Right cardiac atrium (tissue), 5 donors: ENCODE measurements at regions not wholly inside any gene's neighbourhood (a gene's known extent, or its start where the extent isn't known, plus 50 kb on each side); places are given as distances from the start of the nearest gene placed in this dataset.

ENCODE experiments used
- ATAC-seq, 2 donors: fragments of 200-7000 bp; cut with Tn5 transposase; one replicate each; pipeline versions ENCODE4 v1.8.0 to v1.9.1; 2020; ENCODE audit warnings: moderate library complexity in 2 of 2, mild to moderate bottlenecking in 1 of 2
- DNase-seq, 3 donors: peaks; one replicate each; pipeline ENCODE4 v3.0.0-alpha.2; 2020
- H3K27ac ChIP-seq: one replicate; pipeline ENCODE4 v1.5.1; 2013; ENCODE audit warnings: mild to moderate bottlenecking, low read length, control low read depth, moderate library complexity
- H3K27me3 ChIP-seq: one replicate; pipeline ENCODE4 v1.6.1; 2013; ENCODE audit not compliant: control insufficient read depth, insufficient read depth
- H3K4me1 ChIP-seq: one replicate; pipeline ENCODE4 v1.6.1; 2013; ENCODE audit warnings: low read length; ENCODE audit not compliant: control insufficient read depth, insufficient read depth
- H3K4me3 ChIP-seq: one replicate; pipeline ENCODE4 v1.5.1; 2013; ENCODE audit warnings: low read length, control low read depth
- H3K9me3 ChIP-seq: one replicate; pipeline ENCODE4 v1.6.1; 2013; ENCODE audit warnings: low read length; ENCODE audit not compliant: control insufficient read depth
- WGBS: extraction: QIAGEN DNeasy Blood & Tissue Kit; methylation state at CpG from one replicate; pipeline ENCODE4 v1.1.7; 2013; 5-methylcytosine and 5-hydroxymethylcytosine counted together
- intact Hi-C, 4 donors: fragments of 100-400 bp; cut with DNase I; formaldehyde crosslinking; loops; one replicate each; pipeline versions ENCODE4 v1.11.0 to v1.14.0; 2022 to 2023
- donor health status: healthy with polysubstance abuse.
- donor health status: DM: no; HTN: yes; CAD: no.
- donor health status: DM: no; HTN: no; CAD: no.
- donor health status: DM: no; HTN: yes; CAD: no; lungs with severe emphysema.
- donor health status: DM: yes; HTN: yes; CAD: no.

- Histone ChIP-seq H3K9me3 (no peaks in the 10 kb centered on the region), H3K27ac (no peak overlapping the region), H3K4me3 (no peak overlapping the region), H3K4me1 (no peaks in the 10 kb centered on the region), H3K27me3 (no peaks in the 10 kb centered on the region)
- DNase-seq, result no peak
- intact Hi-C loops, result no loop called here
- no peak for ATAC-seq
- WGBS, result 61% methylated on average over 3 of the region's 3 CpGs
These were observed 537.1 kb upstream of the AMELY start for GRCh38 chrY:7448687-7449086.

DNA sequence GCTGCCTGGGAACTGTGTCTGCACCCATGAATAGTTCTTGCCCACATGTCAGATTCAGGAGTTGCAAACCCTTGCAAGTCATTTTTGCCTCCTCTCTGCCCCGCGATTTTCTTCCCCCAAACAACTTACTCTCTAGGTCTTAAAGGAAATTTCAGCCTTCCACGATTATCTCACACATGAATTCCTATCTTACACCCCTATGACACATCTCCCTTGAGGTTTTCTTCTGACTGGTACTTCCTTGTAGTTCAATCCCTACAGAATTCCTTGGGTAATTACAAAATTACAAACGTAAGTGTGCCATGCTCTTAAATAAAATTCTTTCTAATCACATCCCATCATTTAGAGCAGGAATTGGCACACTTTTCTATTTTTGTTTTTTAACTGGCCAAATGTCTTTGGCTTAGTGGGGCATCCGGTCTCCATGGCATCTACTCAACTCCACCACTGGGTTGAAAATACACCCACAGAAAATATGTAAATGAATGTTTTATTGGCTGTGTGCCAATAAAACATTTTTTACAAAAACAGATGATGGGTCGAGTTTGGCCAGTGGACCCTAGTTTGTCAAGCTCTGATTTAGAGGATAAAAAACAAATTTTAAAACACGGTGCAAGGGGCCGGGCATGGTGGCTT lies 536.4 kb upstream of the AMELY start:
- no peak for ATAC-seq
- WGBS, result 69% methylated on average over 8 of the region's 8 CpGs
- no peaks in the 10 kb centered on the region for H3K4me1 ChIP-seq

GRCh38 chrY:7444141-7444540 lies 532.6 kb upstream of the AMELY start:
- WGBS, result 66% methylated on average over 3 of the region's 3 CpGs
- H3K27ac ChIP-seq, result no peak overlapping the region
- no peak for ATAC-seq

More for the DNA sequence above, 536.4 kb upstream of the AMELY start:
- no peaks in the 10 kb centered on the region for H3K27me3 ChIP-seq
- intact Hi-C loops, result no loop called here
- DNase-seq, result no peak
- no peaks in the 10 kb centered on the region for H3K9me3 ChIP-seq
- no peak overlapping the region for H3K27ac ChIP-seq
- H3K4me3 ChIP-seq, result no peak overlapping the region

GRCh38 chrY:7440796-7441530 lies 529.4 kb upstream of the AMELY start:
- no peak overlapping the region for H3K27ac ChIP-seq
- no peaks in the 10 kb centered on the region for H3K9me3 ChIP-seq
- ATAC-seq (no peak), DNase-seq (no peak)
- WGBS, result 63% methylated on average over 4 of the region's 4 CpGs
- H3K4me3 ChIP-seq, result no peak overlapping the region
- intact Hi-C loops, result no loop called here
- no peaks in the 10 kb centered on the region for H3K4me1 ChIP-seq
- H3K27me3 ChIP-seq, result no peaks in the 10 kb centered on the region

More at GRCh38 chrY:7444141-7444540, 532.6 kb upstream of the AMELY start:
- H3K27me3 ChIP-seq, result no peaks in the 10 kb centered on the region
- no peak for DNase-seq
- intact Hi-C loops, result no loop called here
- H3K9me3 ChIP-seq, result no peaks in the 10 kb centered on the region
- no peaks in the 10 kb centered on the region for H3K4me1 ChIP-seq
- no peak overlapping the region for H3K4me3 ChIP-seq

DNA sequence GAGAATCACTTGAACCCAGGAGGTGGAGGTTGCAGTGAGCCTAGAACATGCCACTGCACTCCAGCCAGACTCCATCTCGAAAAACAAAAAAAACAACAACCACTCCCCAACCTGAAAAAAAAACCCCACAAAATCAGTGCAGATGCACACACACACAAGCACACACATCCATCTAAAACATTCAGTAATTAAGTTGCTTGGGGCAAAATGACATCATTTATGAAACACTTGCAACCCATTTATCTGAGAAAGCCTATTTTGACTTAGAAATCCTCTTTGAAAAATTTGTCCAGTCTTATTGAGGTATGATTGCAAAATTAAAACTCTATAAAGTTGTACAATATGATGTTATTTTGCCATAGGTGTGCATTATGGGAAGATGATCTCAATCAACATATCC lies 525.5 kb upstream of the AMELY start:
- H3K9me3 ChIP-seq, result no peaks in the 10 kb centered on the region
- WGBS, result 87% methylated on average over 1 of the region's 1 CpG
- no peak overlapping the region for H3K27ac ChIP-seq
- DNase-seq, result no peak
- no peaks in the 10 kb centered on the region for H3K4me1 ChIP-seq
- no peaks in the 10 kb centered on the region for H3K27me3 ChIP-seq
- no peak for ATAC-seq
- no peak overlapping the region for H3K4me3 ChIP-seq
- intact Hi-C loops, result no loop called here

DNA sequence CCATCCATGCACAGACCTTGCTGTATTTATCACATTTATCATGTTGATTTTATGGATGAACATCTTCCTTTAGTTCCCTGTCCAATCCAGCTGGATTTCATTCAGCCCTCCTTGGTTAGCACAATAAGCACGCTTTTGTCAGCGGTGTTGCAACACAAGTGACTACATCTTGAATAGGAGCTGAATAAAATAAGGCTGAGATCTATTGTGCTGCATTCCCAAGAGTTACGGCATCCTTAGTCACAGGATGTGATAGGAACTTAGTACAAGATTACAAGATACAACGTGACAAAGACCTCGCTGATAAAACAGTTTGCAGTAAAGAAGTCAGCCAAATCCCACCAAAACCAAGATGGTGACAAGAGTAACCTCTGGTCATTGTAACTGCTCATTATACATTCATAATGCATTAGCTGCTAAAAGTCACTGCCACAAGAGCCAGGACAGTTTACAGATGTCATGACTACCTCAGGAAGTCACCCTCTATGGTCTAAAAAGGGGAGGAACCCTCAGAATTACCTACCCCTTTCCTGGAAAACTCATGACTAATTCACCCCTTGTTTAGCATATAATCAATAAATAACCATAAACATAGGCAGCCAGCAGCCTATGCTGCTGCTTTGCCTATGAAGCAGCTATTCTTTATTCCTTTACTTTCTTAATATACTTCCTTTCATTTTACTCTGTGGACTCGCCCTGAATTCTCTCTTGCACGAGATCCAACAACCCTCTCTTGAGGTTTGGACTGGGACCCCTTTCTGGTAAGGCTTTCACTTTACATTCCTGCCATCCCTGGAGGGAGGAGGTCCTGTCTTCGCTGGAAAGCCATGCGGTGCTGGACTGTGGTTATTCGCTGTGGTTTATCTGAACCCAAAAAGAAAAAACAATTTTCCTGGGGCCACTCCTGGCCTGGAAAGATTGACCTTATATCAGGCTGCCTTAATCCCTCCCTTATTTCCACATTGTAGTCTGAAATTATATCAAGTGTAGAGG lies 522.6 kb upstream of the AMELY start:
- intact Hi-C loops, result no loop called here
- Histone ChIP-seq H3K9me3 (no peaks in the 10 kb centered on the region), H3K27me3 (no peaks in the 10 kb centered on the region), H3K4me1 (no peaks in the 10 kb centered on the region), H3K27ac (no peak overlapping the region), H3K4me3 (no peak overlapping the region)
- DNase-seq, result no peak
- ATAC-seq, result no peak
- WGBS, result 67% methylated on average over 10 of the region's 10 CpGs

DNA sequence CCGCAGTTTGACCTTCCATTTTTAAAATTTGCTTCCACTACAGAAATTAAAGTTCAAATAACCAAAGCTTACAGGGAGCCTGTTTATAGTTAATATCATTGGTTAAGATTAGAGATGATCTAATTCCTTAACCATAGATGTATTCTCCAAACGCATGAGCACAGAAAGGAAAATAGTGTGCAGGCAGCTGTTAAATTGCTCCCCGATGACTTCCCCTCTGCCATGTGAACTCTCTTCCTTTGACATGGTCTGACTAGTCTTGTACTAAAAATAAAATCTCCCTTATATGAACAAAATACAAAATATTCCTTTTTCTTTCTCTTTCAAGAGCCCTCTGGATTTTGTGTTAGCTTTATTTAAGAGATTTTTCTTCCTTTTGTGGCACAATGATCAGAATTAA lies 507.6 kb upstream of the AMELY start:
- WGBS, result 50% methylated on average over 3 of the region's 3 CpGs

GRCh38 chrY:7417946-7418345 lies 506.4 kb upstream of the AMELY start:
- ATAC-seq (no peak), DNase-seq (no peak)
- Histone ChIP-seq H3K4me3 (no peak overlapping the region), H3K9me3 (no peaks in the 10 kb centered on the region), H3K27me3 (no peaks in the 10 kb centered on the region), H3K27ac (no peak overlapping the region), H3K4me1 (no peaks in the 10 kb centered on the region)
- intact Hi-C loops, result no loop called here
- WGBS, result 87% methylated on average over 16 of the region's 16 CpGs

More for the DNA sequence above, 507.6 kb upstream of the AMELY start:
- no peaks in the 10 kb centered on the region for H3K27me3 ChIP-seq
- H3K4me1 ChIP-seq, result no peaks in the 10 kb centered on the region
- ATAC-seq (no peak), DNase-seq (no peak)
- no peak overlapping the region for H3K27ac ChIP-seq
- H3K9me3 ChIP-seq, result no peaks in the 10 kb centered on the region
- H3K4me3 ChIP-seq, result no peak overlapping the region
- intact Hi-C loops, result no loop called here

DNA sequence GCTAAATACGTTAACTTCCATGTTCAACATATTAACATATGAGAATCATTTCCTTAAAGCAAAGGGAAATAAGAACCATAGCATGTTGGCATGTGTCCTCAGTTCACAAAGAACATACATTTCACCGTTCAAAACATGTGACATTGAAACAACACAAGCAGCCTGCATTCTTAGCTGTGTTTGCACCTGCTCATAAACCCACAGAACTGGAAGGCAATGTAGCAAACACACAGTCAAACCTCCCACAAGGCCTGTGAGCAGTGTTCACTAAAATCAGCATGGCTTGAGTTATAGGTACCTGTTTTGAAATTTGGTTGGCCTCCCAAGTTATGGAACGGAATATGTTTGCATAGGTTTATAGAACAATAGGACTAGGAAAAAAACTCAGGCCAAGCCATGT lies 504.9 kb upstream of the AMELY start:
- 90% methylated on average over 3 of the region's 3 CpGs for WGBS
- H3K4me3 ChIP-seq, result no peak overlapping the region
- intact Hi-C loops, result no loop called here
- DNase-seq (no peak), ATAC-seq (no peak)
- no peaks in the 10 kb centered on the region for H3K4me1 ChIP-seq
- no peaks in the 10 kb centered on the region for H3K27me3 ChIP-seq
- H3K27ac ChIP-seq, result no peak overlapping the region
- no peaks in the 10 kb centered on the region for H3K9me3 ChIP-seq

DNA sequence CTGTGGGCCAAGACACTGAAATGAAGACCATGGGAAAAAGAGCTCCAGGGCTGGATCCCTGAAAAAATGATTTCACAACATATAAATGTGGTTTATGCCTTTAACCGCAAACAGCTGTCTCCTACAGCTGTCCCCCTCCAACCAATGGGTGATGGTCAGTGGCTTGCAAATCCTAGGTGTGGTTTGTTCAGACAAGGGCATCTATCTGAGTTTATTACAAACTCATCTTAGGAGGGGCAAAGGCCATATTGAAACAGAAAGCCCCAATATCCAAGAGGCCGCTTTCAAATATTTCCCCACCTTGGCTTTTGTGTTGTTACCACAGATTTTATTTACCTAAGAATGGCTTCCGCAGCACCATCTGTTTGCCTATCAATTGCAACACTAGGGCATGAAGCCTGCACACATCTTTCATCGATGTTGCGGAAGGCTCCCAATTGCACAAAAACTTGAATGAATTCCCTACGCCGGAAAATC lies 503.6 kb upstream of the AMELY start:
- WGBS, result 97% methylated on average over 7 of the region's 7 CpGs
- no peaks in the 10 kb centered on the region for H3K9me3 ChIP-seq
- DNase-seq, result no peak
- ATAC-seq, result no peak
- no peak overlapping the region for H3K4me3 ChIP-seq
- intact Hi-C loops, result no loop called here
- H3K27ac ChIP-seq, result no peak overlapping the region
- H3K4me1 ChIP-seq, result no peaks in the 10 kb centered on the region
- H3K27me3 ChIP-seq, result no peaks in the 10 kb centered on the region

GRCh38 chrY:7390056-7390455 lies 478.5 kb upstream of the AMELY start:
- H3K27ac ChIP-seq, result no peak overlapping the region
- 96% methylated on average over 4 of the region's 4 CpGs for WGBS
- no peaks in the 10 kb centered on the region for H3K27me3 ChIP-seq
- no peaks in the 10 kb centered on the region for H3K4me1 ChIP-seq
- ATAC-seq (no peak), DNase-seq (no peak)
- intact Hi-C loops, result no loop called here
- no peak overlapping the region for H3K4me3 ChIP-seq
- no peaks in the 10 kb centered on the region for H3K9me3 ChIP-seq
